Femur (tissue), 1 donor: ENCODE measurements at regions not wholly inside any gene's neighbourhood (a gene's known extent, or its start where the extent isn't known, plus 50 kb on each side); places are given as distances from the start of the nearest gene placed in this dataset.
A peak's percentile ranks its signal among the peaks of the same experiment; 100 is the strongest.
"Not testable (repeated sequence)": the region's sequence is repeated elsewhere in the genome, so short reads cannot be mapped to it uniquely, and the experiment has no call there.

Experiments used
- DNase-seq: peaks from one replicate; pipeline ENCODE4 v3.0.0-alpha.2; 2017

GRCh38 chr16:29141586-29142324 is 156.9 kb downstream of the LAT start:
- no peak for DNase-seq

- DNase-seq, result peak; percentile 4
Measured at GRCh38 chr16:29141121-29141520, 156.3 kb downstream of the LAT start.

GRCh38 chr16:29139901-29140855 is 155.3 kb downstream of the LAT start:
- peak; percentile 36 for DNase-seq

GRCh38 chr16:29139261-29139802 is 154.5 kb downstream of the LAT start:
- DNase-seq, result peak; percentile 62

GRCh38 chr16:29138698-29139097 is 153.8 kb downstream of the LAT start:
- peak; percentile 10 for DNase-seq

GRCh38 chr16:29137894-29138662 is 153.2 kb downstream of the LAT start:
- peak; percentile 15 for DNase-seq

GRCh38 chr16:29137461-29137860 is 152.6 kb downstream of the LAT start:
- DNase-seq, result not testable (repeated sequence)

GRCh38 chr16:29136916-29137315 is 152.1 kb downstream of the LAT start:
- not testable (repeated sequence) for DNase-seq

GRCh38 chr16:29136046-29136696 is 151.3 kb downstream of the LAT start:
- not testable (repeated sequence) for DNase-seq

- DNase-seq, result not testable (repeated sequence)
Measured at GRCh38 chr16:29135098-29135497, 150.2 kb downstream of the LAT start.

GRCh38 chr16:29133681-29134430 is 149.0 kb downstream of the LAT start:
- DNase-seq, result not testable (repeated sequence)

- DNase-seq, result not testable (repeated sequence)
Measured at GRCh38 chr16:29132869-29133268, 148.0 kb downstream of the LAT start.

- not testable (repeated sequence) for DNase-seq
Measured at GRCh38 chr16:29132444-29132843, 147.6 kb downstream of the LAT start.

- not testable (repeated sequence) for DNase-seq
Measured at GRCh38 chr16:29130901-29131851, 146.3 kb downstream of the LAT start.

GRCh38 chr16:29130131-29130711 is 145.4 kb downstream of the LAT start:
- peak; percentile 66 for DNase-seq

GRCh38 chr16:29129458-29130038 is 144.7 kb downstream of the LAT start:
- DNase-seq, result peak; percentile 52

GRCh38 chr16:29128732-29129457 is 144.0 kb downstream of the LAT start:
- not testable (repeated sequence) for DNase-seq

- not testable (repeated sequence) for DNase-seq
Measured at GRCh38 chr16:29127806-29128420, 143.1 kb downstream of the LAT start.
